ENCODE measurements at regions not wholly inside any gene's neighbourhood (a gene's known extent, or its start where the extent isn't known, plus 50 kb on each side); places are given as distances from the start of the nearest gene placed in this dataset.

DNA sequence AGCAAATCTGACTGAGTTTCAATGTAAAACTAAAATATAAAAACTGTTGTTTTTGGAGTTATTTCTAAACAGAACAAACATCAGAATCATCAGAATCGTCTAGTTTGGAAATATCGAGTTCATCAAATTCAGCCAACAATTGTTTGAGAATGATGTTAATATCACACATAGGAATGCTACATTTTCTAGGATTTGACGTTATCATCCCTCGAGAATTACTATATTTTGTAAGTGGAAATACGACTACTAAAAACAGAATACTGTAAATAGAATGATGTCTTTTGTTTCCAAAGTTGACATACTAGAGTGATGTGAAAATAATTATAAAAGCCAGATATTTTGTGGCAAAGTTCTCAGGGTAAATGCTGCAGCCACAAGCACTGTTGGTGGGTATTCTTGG, 805.9 kb downstream of the TLE1 start:
- no peak for DNase-seq

DNA sequence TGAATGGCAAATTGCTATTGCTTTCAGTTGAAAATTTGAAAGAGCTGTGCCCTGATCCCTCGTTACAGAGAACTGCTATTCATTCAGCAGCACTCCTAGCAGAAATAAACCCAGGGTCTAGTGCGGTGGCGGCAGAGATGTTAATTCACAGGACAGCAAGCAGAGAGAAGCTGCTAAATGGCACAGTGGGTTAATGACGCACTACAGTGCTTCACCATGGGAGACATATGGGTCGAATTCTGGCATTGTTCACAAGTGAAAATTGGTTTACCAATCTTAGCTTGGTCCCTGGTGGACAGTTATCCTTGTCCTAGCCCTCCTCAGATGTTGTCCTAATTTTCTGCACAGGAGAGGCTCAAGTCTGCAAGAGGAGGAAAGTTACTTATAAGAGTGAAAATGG, 807.4 kb downstream of the TLE1 start:
- DNase-seq: no peak

DNA sequence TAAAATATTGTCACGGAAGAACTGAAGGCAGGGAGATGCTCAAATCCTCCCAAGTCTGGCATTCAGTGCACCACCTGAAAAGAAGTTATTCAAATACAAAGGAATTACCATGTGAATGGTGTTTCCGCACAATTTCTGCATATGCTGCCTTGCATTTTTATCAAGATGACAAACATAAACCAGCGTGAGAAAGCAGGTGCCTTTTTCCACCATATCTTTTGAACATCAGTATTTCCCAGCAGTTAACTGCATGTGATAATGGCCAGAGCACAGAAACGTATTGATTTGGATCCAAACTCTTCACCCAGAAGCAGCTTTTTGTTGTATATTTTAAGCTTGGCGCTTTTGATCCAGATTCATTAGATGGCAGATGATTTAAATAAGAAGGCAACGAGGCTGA, 808.0 kb downstream of the TLE1 start:
- DNase-seq: no peak

DNA sequence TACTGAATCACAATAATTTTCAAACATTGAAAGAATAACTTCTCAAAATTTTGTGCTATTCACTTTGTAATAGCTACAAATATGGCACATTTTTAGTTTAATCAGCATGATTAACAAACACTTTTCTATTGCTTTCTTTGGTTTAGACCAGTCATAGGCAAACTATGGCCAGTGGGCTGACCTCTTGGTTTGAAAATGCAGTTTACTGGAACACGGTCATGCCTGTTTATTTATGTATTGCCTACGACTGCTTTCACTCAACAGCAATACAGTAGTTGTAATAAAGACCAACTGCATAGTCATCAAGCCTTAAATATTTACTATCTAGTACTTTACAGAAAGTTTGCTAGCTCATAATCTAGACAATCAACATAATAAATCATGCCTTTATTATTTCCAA, 810.8 kb downstream of the TLE1 start:
- no peak for DNase-seq

DNA sequence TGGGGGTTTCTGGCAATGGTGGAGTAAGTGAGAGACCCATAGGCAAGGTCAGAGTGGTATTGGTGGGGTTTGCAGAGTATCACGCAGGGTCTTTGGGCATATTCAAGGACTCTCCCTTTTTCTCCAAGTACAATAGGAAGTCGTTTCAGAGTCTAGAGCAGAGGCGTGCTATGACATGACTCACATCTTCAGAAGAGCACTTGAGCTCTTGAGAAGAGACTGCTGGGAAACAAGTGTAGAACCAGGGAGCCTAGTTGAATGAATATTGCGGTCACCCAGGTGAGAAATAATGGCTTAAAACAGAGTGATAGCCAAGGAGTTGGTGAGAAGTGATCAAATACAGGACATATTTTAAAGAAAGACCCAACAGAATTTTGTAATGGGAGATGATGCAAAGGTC, 813.4 kb downstream of the TLE1 start:
- no peak for DNase-seq

DNA sequence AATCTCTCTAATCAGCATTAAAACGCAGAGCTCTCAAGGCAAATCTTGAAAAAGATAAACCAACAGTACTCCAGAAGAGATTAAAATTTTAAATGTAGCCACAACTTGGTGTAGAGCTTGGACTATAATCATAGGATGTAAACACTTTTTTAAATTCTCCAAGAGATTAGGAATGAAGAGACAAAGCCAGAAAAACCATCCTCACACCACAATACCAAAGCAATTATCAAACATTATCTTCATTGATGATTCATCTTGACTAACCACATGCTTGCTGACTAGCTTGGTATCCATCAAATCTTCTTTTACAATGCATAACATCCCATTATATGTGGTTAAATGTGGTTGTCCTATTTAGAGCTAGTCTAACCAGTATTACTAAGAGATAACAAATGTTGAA, 815.1 kb downstream of the TLE1 start:
- DNase-seq: peak; percentile 63

DNA sequence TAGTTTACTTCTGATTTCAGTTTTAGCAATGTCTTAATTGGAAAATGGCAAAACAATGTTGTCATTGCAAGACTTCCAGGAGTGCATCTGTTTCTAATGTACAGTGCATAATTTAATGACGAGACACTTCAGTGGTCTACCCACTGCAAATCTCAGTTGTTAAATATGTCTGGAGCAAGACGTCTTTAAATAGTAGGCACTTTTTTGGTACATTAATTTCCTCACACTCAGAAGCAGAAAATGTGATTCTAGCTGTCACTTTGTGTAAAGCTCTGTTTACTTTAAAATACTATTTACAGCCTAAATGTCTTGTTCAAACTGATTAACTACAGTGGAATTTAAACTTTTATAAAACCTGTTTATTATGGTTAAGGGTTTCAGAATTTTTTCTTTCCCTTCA, 815.5 kb downstream of the TLE1 start:
- peak; percentile 63 for DNase-seq

DNA sequence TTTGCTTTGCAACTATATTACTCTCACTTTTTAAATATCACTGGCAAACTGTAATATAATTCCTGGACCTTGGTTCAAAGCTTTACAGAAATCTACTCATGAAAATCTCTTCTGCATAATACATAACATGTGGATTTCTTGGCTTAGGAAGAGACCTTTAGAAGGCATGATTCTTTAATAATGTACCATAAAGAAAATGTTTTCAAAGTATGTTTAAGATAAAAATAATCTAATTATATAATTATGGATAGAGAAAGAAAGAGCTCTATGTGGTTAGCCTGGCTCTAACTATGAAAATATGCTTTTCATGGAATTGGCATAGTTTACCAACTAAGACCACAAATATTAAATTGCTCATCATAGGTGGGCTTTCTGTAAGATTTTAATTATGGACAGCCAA, 817.8 kb downstream of the TLE1 start:
- no peak for DNase-seq

DNA sequence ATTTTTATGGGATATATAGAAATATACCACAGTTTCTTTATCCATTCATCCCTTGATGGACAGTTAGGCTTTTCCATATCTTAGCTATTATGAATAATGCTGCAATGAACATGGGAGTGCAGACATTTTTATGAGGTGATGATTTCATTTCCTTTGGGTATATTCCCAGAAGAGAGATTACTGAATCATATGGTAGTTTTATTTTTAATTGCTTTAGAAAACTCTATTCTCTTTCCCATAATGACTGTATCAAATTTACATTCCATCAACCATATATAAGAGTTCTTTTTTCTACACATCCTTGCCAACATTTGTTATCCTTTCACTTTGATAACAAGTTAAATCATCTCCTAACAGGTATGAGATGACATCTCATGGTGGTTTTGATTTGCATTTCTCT, 821.6 kb downstream of the TLE1 start:
- DNase-seq: no peak

DNA sequence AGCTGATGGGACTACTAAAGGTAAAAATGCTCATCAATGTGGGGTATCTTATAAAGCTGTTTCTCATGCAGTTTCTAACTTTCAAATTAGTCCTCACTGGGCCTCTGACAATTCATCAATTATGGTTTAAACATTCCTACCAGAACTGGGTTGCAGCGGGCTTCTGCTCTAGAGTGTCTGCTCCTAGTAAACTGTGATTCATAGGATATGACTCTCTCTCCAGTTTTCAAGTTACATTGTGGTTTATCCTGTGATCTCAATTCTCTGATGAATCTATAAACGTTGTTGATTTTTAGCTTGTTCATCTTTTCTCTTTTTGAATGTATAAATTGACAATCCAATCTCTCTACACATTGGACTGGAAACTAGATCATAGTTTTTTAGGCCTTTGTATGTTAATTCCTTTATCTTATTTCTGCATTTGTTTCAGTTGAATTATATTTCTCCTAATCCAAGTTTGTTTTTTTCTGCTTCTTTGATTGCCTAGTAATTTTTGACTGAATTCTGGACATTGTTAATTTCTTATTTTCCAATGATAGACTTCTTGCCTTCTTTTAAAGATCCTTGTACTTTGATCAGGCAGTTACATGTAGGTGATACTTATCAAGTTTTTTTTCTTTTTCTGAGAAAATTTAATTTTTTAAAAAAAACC, 822.6 kb downstream of the TLE1 start:
- DNase-seq: no peak

DNA sequence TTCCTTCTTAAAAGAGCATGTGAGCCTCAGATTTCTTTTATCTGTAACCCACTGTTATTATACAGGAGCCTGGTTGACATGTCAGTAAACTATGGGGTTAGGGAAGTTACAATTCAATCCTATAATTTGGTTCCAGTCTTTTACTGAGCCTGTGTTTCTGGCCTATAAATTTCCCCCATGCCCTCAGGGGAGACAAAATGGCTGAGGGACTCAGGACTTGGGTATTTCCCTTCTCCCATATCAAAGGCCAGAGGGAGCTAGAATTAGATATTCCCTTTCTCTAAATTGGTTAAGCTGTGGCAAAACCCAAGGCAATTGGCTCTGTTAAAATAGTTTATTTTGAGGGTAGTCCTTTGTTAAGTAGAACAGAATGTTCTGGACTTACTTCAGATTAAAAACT, 823.2 kb downstream of the TLE1 start:
- no peak for DNase-seq

DNA sequence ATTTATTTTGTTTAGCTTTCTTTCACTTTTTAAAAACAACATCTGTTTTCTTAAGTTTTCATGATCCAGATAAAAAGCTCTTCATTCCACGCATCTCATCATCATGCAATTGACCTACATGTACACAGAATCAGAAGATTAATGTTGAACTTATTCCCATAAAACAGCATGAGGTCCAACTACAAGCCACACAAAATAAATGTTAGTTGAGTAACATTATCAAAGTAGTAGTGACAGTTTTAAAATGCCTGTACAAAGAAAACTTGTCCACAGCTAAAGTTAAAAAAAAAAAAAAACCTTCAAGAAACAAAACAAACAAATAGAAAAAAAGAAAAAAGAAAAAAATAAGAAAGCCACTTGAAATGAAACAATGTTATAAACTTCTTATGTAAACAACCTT, 846.3 kb downstream of the TLE1 start:
- no peak for DNase-seq

DNA sequence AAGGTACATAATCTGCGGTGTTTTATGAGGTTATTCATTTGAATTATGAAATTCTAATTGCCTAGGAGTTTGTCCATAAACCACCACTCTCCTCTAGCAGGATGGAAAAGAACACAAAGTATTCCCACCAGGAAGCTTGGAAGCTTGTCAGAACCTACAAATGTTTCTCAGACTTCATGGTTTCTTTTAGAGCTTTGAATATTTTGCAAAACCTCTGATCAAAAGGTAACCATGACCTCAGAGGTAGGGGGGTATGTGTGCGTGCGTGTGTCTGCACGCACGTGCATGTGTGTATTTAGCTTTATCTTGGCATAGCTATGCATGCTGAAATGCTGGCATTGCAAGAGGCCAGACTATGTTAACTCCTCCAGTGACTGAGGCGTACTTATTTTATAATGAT, 847.0 kb downstream of the TLE1 start:
- no peak for DNase-seq

DNA sequence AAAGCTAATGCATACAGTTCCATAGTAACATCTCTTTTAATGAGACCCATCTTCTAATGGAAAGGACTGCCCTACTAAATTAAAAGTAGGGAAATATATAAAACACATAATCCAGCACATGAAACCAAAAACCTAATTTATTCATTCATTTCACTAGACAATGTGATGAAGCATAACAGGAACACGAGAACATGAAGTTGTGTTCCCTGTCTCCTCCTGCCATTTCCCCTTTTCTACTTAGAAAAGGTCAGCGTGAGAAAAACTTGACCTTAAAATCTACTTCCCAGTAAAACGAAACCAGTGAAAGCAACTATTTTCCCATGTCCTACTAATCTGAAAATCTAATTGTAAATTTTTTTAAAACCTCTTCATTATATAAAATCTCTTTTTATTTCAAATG, 847.5 kb downstream of the TLE1 start:
- no peak for DNase-seq

DNA sequence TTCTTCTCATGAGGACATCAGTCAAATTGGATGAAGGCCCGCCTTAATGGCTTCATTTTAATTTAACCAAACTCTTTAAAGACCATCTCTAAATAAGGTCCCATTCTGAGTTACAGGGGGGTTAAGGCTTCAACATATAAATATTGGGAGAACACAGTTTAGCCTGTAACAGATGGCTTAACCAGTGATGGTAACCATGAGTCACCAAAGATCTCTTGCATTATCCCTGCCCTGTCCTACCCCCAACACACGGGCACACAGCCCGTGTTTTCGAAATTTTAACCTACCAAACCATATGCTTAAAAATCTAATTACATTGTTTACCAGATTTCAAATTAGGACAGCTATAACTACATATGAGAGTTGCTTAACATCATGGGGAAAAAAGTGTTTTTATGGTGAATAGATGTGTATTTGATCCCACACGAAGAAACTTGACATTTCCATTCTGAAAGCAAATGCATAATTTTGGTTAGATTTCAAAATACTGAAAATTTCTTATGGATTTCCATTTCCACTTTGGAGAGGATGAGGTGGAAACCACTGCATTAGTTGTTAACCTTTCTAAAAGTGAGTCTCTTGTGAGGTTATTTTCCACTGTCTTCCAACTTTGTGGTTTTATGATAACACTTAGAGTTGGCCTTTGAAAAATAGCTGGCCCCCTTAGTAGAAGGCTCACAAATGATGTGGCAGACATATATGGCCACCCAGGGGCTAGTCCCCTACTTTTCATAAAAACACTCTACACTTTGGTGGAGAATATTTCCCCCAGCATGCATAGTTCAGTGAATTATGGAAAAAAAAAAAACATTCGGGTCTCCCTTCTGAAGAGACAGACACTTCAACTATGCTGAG, 849.3 kb downstream of the TLE1 start:
- no peak for DNase-seq

DNA sequence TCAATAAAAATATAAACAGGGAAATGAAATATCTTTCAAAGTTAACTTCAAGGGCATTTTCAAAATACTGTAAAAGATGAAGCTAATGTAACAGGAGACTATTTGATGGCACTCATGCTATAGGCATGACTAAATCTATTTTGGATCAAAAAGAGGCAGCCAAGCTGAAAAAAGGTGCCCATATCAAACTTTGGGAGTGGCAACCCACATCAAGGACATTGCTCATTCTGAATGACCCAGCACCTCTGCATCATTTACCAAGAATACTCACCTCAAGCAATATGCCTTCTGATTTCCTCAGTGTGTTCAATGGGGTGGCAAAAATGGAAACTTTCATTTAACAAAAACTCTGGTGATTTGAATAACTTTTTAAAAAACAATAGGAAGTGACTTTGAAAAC, 853.3 kb downstream of the TLE1 start:
- no peak for DNase-seq

DNA sequence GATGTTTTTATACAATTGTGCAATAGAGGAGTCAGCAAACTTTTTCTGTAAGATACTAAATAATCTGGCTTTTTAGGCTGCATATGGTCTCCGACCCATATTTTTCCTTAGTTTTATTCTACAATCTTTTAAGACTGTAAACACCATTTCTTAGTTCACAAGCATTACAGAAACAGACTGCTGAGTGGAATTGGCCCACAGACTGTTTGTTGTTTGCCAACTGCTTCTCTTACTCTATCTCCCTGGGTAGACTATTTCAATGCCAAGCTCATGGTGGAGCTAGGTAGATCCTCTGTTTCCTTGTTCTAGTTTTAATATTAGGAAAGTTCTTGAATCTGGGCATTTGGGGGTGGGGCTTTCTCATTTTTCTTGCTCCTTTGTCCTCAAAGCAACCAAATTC, 857.6 kb downstream of the TLE1 start:
- DNase-seq: no peak

DNA sequence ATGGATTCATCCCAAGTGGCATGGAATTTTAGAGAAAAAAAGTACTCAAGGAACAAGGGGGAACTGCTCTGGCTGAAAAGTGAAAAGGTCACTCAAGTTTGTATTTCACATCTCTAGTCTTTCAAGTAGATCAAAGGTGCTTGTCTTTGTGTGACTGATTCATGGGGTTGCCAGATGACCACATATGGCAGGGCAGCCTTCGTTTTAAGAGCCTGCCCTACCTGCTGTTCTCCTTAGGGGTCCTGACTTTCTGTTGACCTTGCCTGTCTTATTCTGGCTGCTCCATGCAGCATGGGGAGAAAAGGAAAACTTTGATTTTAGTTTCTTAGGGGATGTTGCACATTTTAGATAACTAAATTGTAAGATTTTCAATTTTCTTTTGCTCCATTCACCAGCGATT, 877.7 kb downstream of the TLE1 start:
- no peak for DNase-seq

DNA sequence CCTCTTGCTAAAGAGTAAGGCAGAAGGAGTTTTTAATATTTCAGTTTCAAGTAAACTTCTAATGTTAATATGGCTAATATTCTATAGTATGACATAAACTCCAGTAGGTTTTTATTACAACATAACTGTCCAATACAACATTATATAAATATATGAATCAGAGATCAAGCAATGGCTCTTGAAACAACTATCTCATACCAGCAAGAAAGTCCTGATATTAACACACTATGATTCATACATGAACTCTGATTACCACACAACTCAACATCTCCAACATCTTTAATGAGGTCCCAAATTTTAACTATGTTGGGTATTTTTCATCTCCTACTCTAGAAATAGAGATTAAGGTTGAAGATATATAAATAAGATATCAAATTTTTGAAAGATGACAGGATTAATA, 878.3 kb downstream of the TLE1 start:
- DNase-seq: no peak

DNA sequence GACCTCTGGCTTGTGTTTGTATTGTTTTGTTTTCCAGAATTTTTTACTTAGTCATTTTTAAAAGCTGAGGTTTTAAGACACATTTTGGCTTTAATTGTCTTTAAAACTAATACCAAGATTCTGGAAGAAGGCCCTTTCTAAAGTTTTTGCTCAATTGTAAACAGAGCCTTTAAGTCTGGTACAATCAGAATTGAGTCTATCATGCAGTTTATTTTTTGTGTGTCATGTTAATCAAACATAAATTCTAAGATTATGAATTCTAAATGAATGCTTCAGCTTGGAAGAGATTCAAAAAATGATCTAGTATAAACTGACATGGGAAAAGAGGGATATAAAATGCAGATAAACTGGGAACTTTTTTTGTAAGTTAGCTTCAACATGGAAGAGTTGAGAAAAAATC, 882.7 kb downstream of the TLE1 start:
- DNase-seq: no peak

DNA sequence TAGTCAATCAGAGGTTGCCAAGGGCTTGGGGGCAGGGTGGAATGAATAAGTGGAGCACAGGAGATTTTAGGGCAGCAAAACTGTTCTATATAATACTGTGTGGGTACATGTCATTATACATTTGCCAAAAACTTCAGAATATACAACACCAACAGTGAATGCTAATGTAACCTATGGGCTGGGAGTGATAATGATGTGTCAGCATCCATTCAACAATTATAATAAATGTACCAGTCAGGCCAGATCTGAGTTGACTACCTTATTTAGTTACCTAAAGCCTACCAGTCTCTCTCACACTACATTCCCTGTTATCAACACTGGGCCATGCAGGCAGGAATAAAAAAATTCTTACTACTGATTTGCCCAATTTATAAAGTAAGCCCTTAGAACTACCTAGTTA, 884.5 kb downstream of the TLE1 start:
- no peak for DNase-seq

DNA sequence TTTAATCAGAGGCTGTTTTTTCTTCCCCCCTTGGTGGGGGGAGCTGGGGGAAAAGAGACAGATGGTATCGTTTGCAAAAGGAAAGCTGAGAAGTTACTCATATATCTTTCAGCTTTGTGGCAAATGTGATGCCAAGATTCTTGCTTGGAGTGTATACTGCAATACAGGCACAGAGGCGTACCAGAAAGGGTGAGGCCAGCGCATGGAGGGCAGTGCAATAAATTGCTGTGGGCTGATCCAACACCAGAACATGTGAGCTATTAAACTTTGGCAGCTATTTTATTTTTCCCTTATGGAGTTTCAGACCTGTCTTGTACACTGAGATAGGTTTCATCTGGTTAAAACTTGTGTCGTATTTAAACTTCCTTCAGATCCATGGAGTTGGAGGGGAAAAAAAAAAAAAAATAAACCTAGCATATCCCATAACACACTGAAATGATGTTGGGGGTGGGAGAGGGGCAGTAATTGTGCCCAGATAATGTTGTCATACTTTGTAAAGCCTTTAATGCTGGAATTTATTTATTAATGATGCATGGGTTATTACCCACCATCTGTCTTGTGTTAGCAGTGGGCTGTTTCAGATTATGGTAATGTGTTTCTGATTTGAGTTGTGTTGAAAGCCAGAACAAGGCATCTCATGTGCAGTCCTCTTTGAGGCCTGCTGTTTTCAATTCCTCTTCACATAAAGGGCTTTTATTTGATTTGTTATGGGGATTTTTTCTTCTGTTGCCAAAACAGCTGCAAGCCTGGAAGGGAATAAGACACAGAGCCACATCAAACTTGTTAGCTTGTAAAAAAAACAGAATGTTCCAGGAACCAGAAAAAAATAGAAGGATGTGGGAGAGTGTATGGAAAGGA, 891.3 kb downstream of the TLE1 start:
- no peak for DNase-seq

DNA sequence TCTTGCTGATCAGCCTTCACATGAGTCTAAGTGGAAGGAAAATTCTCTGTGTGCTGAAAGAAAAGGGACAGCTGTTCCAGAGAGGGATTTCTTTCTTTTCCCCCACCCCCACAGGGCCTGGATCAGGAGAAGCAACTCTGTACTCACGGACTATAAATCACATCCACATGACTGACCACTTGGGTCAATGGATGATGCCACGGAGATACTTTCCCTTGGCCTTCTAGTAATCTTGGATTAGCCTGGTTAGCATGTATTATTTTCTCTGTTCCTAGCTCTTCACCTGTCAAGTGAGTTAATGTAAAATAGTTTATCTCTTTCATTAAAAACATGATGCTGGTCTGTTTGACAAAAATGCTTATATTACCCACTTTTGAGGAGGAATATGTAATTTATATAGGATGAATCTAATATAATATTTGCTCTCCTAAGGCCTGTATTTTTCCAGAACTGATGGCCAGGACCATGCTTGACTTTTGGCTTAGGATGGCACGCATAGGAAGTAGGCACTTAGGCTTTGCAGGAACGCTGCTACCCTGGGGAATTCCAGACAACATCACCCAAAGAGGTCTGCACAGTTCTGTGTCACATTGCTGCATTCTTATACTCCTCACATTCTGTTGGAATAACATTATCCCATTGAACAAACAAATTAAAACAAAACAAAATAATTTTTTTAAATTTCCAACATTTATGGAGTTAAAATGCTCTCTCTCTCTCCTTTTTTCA, 892.1 kb downstream of the TLE1 start:
- peak; percentile 3 for DNase-seq
